Endothelial cell of umbilical vein (primary cell): ENCODE measurements at regions not wholly inside any gene's neighbourhood (a gene's known extent, or its start where the extent isn't known, plus 50 kb on each side); places are given as distances from the start of the nearest gene placed in this dataset.

Source experiments
- BruUV-seq: library from RNA; stranded (reverse); fragments of 400-500 nt; replicated peaks from 2 replicates; lab custom pipeline; 2021; lab: Mats Ljungman, UMichigan
- CTCF ChIA-PET: fragments of 300-600, 350-600 bp; sonication (Branson Sonifier 250); formaldehyde crosslinking; loops from one replicate; lab custom pipeline; 2021; ENCODE audit warnings: antibody characterized with exemption, inconsistent platforms; lab: Charles Lee
- POLR2A ChIA-PET: fragments of 300-600, 350-600 bp; sonication (Branson Sonifier 250); formaldehyde crosslinking; loops from one replicate; lab custom pipeline; 2021; ENCODE audit warnings: antibody characterized with exemption, inconsistent platforms; lab: Charles Lee
- DNase-seq: peaks from one replicate; pipeline ENCODE4 v3.0.0-alpha.2; 2011; ENCODE audit warnings: low read depth, low spot score
- FAIRE-seq: peaks from 2 replicates; lab custom pipeline; 2011; peaks lifted over from hg19 to GRCh38; lab: Jason Lieb, UNC
- H2AFZ ChIP-seq: 2 replicates; pipeline ENCODE4 v1.6.0; 2012; ENCODE audit warnings: low read depth, low read length, control low read depth, inconsistent platforms
- H3K27ac ChIP-seq: 2 replicates; pipeline ENCODE4 v1.5.1; 2011; ENCODE audit warnings: low read depth, mild to moderate bottlenecking, control low read depth, low read length, moderate library complexity; ENCODE audit not compliant: insufficient read depth
- H3K27me3 ChIP-seq, 2 experiments: 2 replicates each; pipeline versions ENCODE4 v1.6.0 to v1.6.1; 2011; ENCODE audit warnings: low read length in 2 of 2, mixed read lengths in 1 of 2; ENCODE audit not compliant: control insufficient read depth in 2 of 2, insufficient read depth in 2 of 2
- H3K36me3 ChIP-seq, 2 experiments: 2 replicates in 1 of 2; 3 replicates in 1 of 2; pipeline ENCODE4 v1.5.1; 2011; ENCODE audit warnings: low read length in 2 of 2, mild to moderate bottlenecking in 1 of 2, moderate library complexity in 1 of 2; ENCODE audit not compliant: control insufficient read depth in 2 of 2, insufficient read depth in 2 of 2; ENCODE audit errors: extremely low read depth in 1 of 2
- H3K4me1 ChIP-seq: 3 replicates; pipeline ENCODE4 v1.5.1; 2011; ENCODE audit warnings: mild to moderate bottlenecking, low read length; ENCODE audit not compliant: control insufficient read depth, insufficient read depth; ENCODE audit errors: extremely low read depth
- H3K4me2 ChIP-seq: 2 replicates; pipeline ENCODE4 v1.6.1; 2011; ENCODE audit warnings: low read length, control low read depth, mixed read lengths; ENCODE audit not compliant: insufficient read depth
- H3K4me3 ChIP-seq, 3 experiments: fragments of 200-600 bp in 1 of 3; sonication (generic), shearing (Covaris generic) in 1 of 3; replicated peaks in 1 of 3; 2 replicates each; pipeline ENCODE4 v1.5.1; 2011 to 2016; ENCODE audit warnings: control low read depth in 3 of 3, low read length in 3 of 3, mild to moderate bottlenecking in 2 of 3, inconsistent platforms in 1 of 3, low read depth in 1 of 3, moderate library complexity in 1 of 3; ENCODE audit not compliant: insufficient read depth in 1 of 3
- H3K79me2 ChIP-seq: 2 replicates; pipeline ENCODE4 v1.6.0; 2012; ENCODE audit warnings: low read length, inconsistent platforms; ENCODE audit not compliant: control insufficient read depth, insufficient read depth
- H3K9ac ChIP-seq: replicated peaks from 2 replicates; pipeline ENCODE3; 2011; ENCODE audit warnings: low read length, control low read depth; ENCODE audit not compliant: insufficient read depth; ENCODE audit errors: extremely low read depth
- H3K9me1 ChIP-seq: replicated peaks from 3 replicates; pipeline ENCODE4 v1.6.0; 2011; ENCODE audit warnings: mild to moderate bottlenecking, low read length; ENCODE audit not compliant: control insufficient read depth, insufficient read depth; ENCODE audit errors: extremely low read depth
- H3K9me3 ChIP-seq: replicated peaks from 2 replicates; pipeline ENCODE4 v1.5.1; 2012; ENCODE audit warnings: low read length, inconsistent platforms; ENCODE audit not compliant: control insufficient read depth, insufficient read depth
- H4K20me1 ChIP-seq: replicated peaks from 2 replicates; pipeline ENCODE3; 2011; ENCODE audit warnings: mild to moderate bottlenecking, low read length; ENCODE audit not compliant: control insufficient read depth, insufficient read depth; ENCODE audit errors: extremely low read depth
- CTCF ChIP-seq, 2 donors: IDR thresholded peaks; 1 replicate in 1 of 2; 2 replicates in 1 of 2; pipeline ENCODE4 v1.5.1; 2011; ENCODE audit warnings: low read length in 2 of 2, mild to moderate bottlenecking in 2 of 2, moderate library complexity in 2 of 2, control low read depth in 1 of 2, inconsistent platforms in 1 of 2, low read depth in 1 of 2; ENCODE audit not compliant: insufficient read depth in 1 of 2; ENCODE audit errors: extremely low read depth in 1 of 2
- EZH2 ChIP-seq: IDR thresholded peaks from 2 replicates; pipeline ENCODE4 v1.6.1; 2012; ENCODE audit warnings: borderline replicate concordance, low read depth, mild to moderate bottlenecking, moderate library complexity, low read length, inconsistent platforms; ENCODE audit not compliant: severe bottlenecking
- FOS ChIP-seq: IDR thresholded peaks from 2 replicates; pipeline ENCODE4 v1.6.1; 2011; ENCODE audit warnings: mild to moderate bottlenecking, low read length, moderate library complexity, borderline replicate concordance; ENCODE audit not compliant: insufficient read depth
- GATA2 ChIP-seq: IDR thresholded peaks from 2 replicates; pipeline ENCODE4 v1.7.0; 2011; ENCODE audit warnings: low read depth, mild to moderate bottlenecking, moderate library complexity, mixed read lengths, low read length; ENCODE audit not compliant: insufficient read length, insufficient read depth
- JUN ChIP-seq: IDR thresholded peaks from 2 replicates; pipeline ENCODE4 v1.6.1; 2011; ENCODE audit warnings: borderline replicate concordance, low read depth; ENCODE audit not compliant: insufficient read length, insufficient read depth
- MAX ChIP-seq: IDR thresholded peaks from 2 replicates; pipeline ENCODE4 v1.6.1; 2011; ENCODE audit not compliant: insufficient read depth, insufficient read length
- MYC ChIP-seq: IDR thresholded peaks from one replicate; pipeline ENCODE4 v1.6.1; 2011; ENCODE audit warnings: mild to moderate bottlenecking, low read depth, low read length
- POLR2A ChIP-seq: IDR thresholded peaks from 2 replicates; pipeline ENCODE4 v1.6.1; 2012; ENCODE audit warnings: low read depth, mild to moderate bottlenecking, control low read depth, low read length
- POLR2AphosphoS5 ChIP-seq: IDR thresholded peaks from 2 replicates; pipeline ENCODE4 v1.6.1; 2012; ENCODE audit warnings: low read depth, mild to moderate bottlenecking, control low read depth, low read length, moderate library complexity; ENCODE audit not compliant: insufficient read depth
- dilution Hi-C: fragments of 300-500 bp; cut with MboI; formaldehyde crosslinking; loops from one replicate; pipeline ENCODE4 v1.15.0; 2019; ENCODE audit warnings: low sequenced_read_pairs; ENCODE audit not compliant: extremely low pct_ligation_motif_present
- intact Hi-C: fragments of 100-400 bp; cut with micrococcal nuclease; formaldehyde crosslinking; loops from one replicate; pipeline ENCODE4 v1.10.0; 2022

GRCh38 chr7:52555805-52556204 lies 479.6 kb upstream of the POM121L12 start:
- no peak for FAIRE-seq
- no peaks in the 10 kb centered on the region for H3K36me3 ChIP-seq
- H4K20me1 ChIP-seq: no peaks in the 10 kb centered on the region
- no peak overlapping the region for H3K4me3 ChIP-seq
- dilution Hi-C loops (no loop called here), intact Hi-C loops (no loop called here)
- no peak overlapping the region for H3K4me2 ChIP-seq
- H3K9ac ChIP-seq: no peak overlapping the region
- CTCF ChIA-PET: no interaction called here
- no peaks in the 10 kb centered on the region for H3K4me1 ChIP-seq
- no peak for TF ChIP-seq MAX
- no peak for TF ChIP-seq EZH2
- no peak for TF ChIP-seq FOS
- TF ChIP-seq MYC: no peak
- BruUV-seq: no TSS peak
- no peak overlapping the region for H3K27ac ChIP-seq
- POLR2A ChIA-PET: no interaction called here
- H3K9me3 ChIP-seq: no peaks in the 10 kb centered on the region
- DNase-seq: no peak
- H3K79me2 ChIP-seq: no peaks in the 10 kb centered on the region
- H3K9me1 ChIP-seq: no peaks in the 10 kb centered on the region
- no peaks in the 10 kb centered on the region for H3K27me3 ChIP-seq
- no peak overlapping the region for H2AFZ ChIP-seq

- Histone ChIP-seq H2AFZ (no peak overlapping the region), H3K27ac (no peak overlapping the region), H3K27me3 (no peaks in the 10 kb centered on the region), H3K79me2 (no peaks in the 10 kb centered on the region), H4K20me1 (no peaks in the 10 kb centered on the region), H3K4me2 (no peak overlapping the region), H3K4me3 (no peak overlapping the region), H3K9me1 (no peaks in the 10 kb centered on the region), H3K9ac (no peak overlapping the region), H3K36me3 (no peaks in the 10 kb centered on the region), H3K9me3 (no peaks in the 10 kb centered on the region), H3K4me1 (no peaks in the 10 kb centered on the region)
- TF ChIP-seq MYC (no peak), EZH2 (no peak), POLR2A (no peak), MAX (no peak), CTCF (IDR thresholded peaks at IDR 0.05; ENCODE audit: extremely low read depth in 1 of 2, insufficient read depth in 1 of 2, low read depth in 1 of 2, low read length in 2 of 2) (no peak), JUN (no peak), GATA2 (no peak), FOS (no peak), POLR2AphosphoS5 (no peak)
- dilution Hi-C loops: no loop called here
- no peak for FAIRE-seq
- no peak for DNase-seq
- intact Hi-C loops: no loop called here
- POLR2A ChIA-PET: no interaction called here
- CTCF ChIA-PET: no interaction called here
- no TSS peak for BruUV-seq
Measured at GRCh38 chr7:52547308-52547910, 488.0 kb upstream of the POM121L12 start.
